ENCODE measurements at regions not wholly inside any gene's neighbourhood (a gene's known extent, or its start where the extent isn't known, plus 50 kb on each side); places are given as distances from the start of the nearest gene placed in this dataset.

GRCh38 chr6:81293896-81294295 is 458.6 kb downstream of the TENT5A start:
- TF ChIP-seq CTCF (IDR thresholded peaks at IDR 0.05) (no peak), EP300 (IDR thresholded peaks at IDR 0.05) (no peak), SMC3 (IDR thresholded peaks at IDR 0.05) (no peak), POLR2A (IDR thresholded peaks at IDR 0.05; ENCODE audit: low read length) (no peak), CEBPB (IDR thresholded peaks at IDR 0.05) (no peak), REST (IDR thresholded peaks at IDR 0.05) (no peak), ZFP36 (IDR thresholded peaks at IDR 0.05; ENCODE audit: borderline replicate concordance, partially characterized antibody) (no peak), NR3C1 (IDR thresholded peaks at IDR 0.05) (no peak), PHF8 (IDR thresholded peaks at IDR 0.05; ENCODE audit: borderline replicate concordance, low read depth) (no peak), RAD21 (conservative IDR thresholded peaks at IDR 0.05 in 1 of 2, IDR thresholded peaks at IDR 0.05 in 1 of 2) (no peak)
- TF ChIP-seq, protein P1, sequence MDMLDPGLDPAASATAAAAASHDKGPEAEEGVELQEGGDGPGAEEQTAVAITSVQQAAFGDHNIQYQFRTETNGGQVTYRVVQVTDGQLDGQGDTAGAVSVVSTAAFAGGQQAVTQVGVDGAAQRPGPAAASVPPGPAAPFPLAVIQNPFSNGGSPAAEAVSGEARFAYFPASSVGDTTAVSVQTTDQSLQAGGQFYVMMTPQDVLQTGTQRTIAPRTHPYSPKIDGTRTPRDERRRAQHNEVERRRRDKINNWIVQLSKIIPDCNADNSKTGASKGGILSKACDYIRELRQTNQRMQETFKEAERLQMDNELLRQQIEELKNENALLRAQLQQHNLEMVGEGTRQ (IDR thresholded peaks at IDR 0.05): no peak
